GM21737 (cell line): ENCODE measurements at regions not wholly inside any gene's neighbourhood (a gene's known extent, or its start where the extent isn't known, plus 50 kb on each side); places are given as distances from the start of the nearest gene placed in this dataset.

Experiments
- ATAC-seq: cut with Tn5 transposase; IDR thresholded peaks from one replicate; pipeline ENCODE4 v1.9.1; 2021; ENCODE audit warnings: mild to moderate bottlenecking, moderate library complexity; ENCODE audit not compliant: unreplicated experiment

DNA sequence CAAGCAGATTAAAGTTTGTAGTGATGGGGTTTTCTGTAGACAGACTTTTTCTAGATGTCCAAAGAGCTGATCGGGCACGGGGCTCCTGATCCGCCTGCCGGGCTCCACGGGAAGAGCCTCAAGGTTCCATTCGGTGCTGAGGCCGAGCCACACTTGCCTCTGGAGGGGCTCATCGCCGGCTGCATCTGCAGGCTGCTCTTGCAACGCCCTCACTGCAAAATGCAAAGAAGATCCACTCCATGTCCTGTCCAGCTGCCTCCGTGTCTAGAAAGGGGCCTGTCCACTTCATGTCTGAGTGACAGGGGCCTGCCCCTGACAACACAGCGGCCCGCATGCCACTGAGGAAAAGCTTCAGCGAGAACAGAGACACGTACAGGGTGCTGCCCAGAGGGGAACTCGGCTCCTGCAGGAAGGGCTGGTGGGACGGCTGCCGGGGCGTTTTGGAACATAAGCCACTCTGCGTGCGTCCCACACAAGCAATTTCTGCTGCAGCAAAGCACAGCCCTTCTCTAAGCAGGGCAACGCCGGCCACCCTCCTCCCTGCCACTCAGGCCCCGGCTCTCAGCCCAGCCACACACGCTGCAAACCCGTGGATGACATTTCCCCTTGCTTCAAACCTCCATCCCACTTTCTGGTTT, 53.6 kb upstream of the CTDP1 start:
- no peak for ATAC-seq

DNA sequence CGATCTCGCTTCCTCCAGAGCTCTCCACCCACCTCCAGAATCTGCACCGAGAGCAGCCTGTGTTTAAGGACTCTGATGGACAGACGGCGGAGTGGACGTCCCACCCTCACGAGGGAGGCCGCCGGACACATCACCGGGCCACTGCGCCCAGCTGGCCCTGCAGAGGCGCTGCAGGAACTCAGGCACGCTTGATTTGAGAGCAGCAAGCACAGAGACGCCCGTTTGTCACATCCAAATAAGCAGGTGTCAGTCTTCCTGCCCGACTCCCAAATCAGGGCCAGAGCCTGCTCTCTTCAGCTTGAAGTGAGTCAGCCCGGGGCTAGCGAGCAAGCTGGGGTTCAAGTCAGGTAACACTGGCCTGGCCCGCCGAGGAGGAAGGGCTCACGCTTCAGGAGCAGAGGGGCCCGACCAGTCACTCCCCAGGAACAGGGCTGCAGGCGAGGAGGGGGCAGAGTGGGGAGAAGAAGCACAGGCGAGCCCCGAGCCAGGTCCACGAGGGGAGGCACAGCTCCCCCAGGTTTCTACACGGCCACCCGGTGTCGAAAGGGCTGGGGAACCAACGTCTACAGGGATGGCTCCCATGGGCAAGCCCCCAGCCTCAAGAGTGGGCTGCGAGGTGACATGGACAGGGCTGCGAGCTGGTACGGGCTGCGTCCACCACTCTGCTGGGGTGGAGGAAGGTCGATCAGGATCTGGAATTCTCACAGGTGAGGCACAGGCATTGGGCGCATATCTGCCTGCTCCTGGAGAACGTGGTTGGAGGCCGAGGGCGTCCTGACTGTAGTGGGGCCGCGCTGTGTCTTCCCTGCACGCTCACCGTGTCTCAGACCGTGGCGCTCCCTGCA, 52.5 kb upstream of the CTDP1 start:
- no peak for ATAC-seq

DNA sequence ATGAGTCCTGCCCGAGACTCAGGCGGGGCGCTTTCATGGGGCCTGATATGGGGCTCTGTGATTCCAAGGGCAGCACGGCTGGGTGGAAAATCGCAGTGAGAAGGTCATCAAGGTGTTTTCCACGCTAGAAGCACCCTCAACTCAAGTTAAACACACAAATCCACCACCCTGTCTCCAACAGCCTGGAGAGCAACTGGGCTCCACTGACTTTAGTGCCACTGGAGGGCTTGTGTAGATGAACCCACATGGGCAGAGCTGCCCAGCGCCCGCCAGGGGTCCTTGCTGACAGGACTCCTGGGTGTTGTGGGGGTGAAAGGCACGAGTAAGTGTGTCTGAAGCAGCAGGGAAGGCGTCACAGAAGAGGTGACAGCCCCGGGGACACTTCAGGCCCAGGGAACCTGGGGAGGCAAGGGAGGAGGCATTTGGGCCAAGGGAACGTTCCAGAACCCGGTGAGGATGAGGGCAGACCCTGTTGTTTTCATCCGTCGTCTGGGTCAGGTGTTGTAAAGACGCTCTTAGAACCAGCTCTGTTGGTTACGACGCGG, 51.8 kb upstream of the CTDP1 start:
- ATAC-seq: no peak

DNA sequence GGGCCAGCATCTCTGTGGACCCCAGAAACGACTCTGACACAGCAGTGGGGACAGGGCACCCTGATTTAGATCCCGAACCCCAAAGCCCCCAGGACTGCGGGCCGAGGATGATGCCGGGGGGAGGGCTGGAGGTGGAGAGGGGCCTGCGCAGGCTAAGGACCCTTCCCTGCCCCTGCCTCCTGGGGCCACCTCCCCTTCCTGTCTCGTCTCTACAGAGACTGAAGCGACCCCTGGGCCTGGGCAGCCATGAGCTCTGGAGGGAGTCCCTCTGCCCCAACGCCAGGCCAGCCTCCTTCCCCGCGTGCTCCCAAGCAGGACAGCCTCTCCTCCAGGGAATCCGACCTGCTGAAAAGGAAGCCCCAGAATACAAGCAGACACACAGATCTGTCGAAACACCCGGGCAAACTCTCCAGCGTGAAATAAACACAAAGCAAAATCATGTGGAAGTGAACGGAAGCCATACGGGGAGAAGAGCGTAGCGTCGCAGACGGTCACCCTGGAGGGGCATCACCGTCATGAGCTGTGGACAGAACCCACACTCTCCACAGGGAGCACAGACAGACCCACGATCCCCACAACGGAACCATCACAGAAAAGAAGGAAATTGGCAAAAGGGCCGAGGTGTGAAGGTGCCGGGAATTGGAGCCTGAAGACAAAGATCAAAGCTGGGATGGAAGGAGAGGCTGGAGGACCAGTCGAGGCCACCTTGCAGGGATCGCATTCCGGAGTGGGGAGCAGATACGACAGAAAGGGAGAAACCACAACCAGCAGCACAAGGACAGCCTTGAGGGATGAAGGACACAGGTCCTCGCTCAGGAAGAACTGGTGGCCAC, 51.0 kb upstream of the CTDP1 start:
- ATAC-seq: no peak

DNA sequence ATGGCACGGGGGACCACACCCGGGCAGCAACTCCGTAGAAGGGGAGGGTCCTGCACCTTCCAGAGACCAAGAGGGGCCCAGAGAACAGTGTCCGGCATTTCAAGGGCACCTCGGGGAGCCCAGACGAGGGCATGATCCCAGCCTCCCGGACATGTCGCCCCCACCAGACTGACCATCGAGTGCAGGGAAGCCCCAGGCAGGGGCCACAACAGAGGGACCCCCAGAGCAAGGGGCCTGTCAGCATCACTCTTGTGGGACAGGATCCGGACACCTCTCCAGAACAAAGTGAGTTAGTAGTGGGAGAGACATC, 50.4 kb upstream of the CTDP1 start:
- no peak for ATAC-seq

DNA sequence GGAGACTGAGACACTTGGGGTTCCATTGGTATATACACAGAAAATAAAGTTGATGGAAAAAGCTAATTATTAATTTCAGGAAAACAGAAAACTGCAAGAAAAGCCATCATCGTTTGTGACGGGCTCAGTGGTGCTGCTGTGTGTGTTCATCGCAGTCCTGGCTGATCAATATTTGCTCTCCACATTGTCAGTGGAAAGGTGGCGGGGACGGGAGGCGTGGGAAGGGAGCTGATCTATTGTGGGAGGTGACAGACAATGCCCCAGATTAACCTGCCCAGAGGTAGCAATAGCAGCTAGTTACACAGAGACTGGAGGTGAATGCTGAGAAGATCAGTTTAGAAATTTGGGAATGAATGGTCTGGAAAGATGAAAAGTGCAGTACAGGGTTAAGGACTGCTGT, 50.0 kb upstream of the CTDP1 start:
- no peak for ATAC-seq
